Mammary epithelial cell (primary cell): ENCODE measurements at regions not wholly inside any gene's neighbourhood (a gene's known extent, or its start where the extent isn't known, plus 50 kb on each side); places are given as distances from the start of the nearest gene placed in this dataset.

Source experiments
- EZH2 ChIP-seq: IDR thresholded peaks from 2 replicates; pipeline ENCODE4 v1.6.1; 2012; ENCODE audit warnings: low read length, inconsistent platforms, borderline replicate concordance
- TF ChIP-seq, protein P1 (sequence below), 2 donors: IDR thresholded peaks in 1 of 2; conservative IDR thresholded peaks in 1 of 2; 2 replicates each; pipeline ENCODE4 v1.5.1; 2011 to 2012; ENCODE audit warnings: inconsistent platforms in 2 of 2, low read length in 2 of 2, mild to moderate bottlenecking in 2 of 2, control low read depth in 1 of 2, low read depth in 1 of 2; ENCODE audit not compliant: insufficient read depth in 1 of 2; ENCODE audit errors: extremely low read depth in 1 of 2

DNA sequence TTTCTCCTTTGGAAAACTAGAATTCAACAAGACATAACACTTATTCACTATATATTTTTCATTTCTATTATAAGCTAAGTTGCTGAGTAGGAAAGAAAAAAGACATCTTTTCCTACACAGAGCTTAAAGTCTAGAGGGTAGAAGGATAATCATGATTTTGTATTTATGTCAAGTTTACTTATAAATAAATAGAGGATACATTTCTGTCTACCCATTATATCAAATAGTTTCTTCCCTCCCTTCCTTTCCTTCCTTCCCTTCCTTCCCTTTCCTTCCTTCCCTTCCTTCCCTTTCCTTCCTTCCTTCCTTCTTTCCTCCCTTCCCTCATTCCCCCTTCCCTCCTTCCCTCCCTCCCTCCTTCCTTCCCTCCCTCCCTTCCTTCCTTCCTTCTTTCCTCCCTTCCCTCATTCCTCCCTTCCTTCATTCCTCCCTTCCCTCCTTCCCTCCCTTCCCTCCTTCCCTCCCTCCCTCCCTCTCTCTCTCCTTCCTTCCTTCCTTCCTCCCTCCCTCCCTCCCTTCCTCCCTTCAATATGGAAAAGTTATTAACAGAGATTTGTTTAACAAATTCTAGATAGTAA, 308.4 kb upstream of the COL3A1 start:
- TF ChIP-seq, protein P1, sequence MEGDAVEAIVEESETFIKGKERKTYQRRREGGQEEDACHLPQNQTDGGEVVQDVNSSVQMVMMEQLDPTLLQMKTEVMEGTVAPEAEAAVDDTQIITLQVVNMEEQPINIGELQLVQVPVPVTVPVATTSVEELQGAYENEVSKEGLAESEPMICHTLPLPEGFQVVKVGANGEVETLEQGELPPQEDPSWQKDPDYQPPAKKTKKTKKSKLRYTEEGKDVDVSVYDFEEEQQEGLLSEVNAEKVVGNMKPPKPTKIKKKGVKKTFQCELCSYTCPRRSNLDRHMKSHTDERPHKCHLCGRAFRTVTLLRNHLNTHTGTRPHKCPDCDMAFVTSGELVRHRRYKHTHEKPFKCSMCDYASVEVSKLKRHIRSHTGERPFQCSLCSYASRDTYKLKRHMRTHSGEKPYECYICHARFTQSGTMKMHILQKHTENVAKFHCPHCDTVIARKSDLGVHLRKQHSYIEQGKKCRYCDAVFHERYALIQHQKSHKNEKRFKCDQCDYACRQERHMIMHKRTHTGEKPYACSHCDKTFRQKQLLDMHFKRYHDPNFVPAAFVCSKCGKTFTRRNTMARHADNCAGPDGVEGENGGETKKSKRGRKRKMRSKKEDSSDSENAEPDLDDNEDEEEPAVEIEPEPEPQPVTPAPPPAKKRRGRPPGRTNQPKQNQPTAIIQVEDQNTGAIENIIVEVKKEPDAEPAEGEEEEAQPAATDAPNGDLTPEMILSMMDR (conservative IDR thresholded peaks at IDR 0.05 in 1 of 2, IDR thresholded peaks at IDR 0.05 in 1 of 2; ENCODE audit: extremely low read depth in 1 of 2, insufficient read depth in 1 of 2, low read depth in 1 of 2, low read length in 2 of 2) = no peak
- TF ChIP-seq EZH2 = no peak
